RWPE2 (cell line): ENCODE measurements at regions not wholly inside any gene's neighbourhood (a gene's known extent, or its start where the extent isn't known, plus 50 kb on each side); places are given as distances from the start of the nearest gene placed in this dataset.

Source experiments
- ATAC-seq: fragments of 200-7000 bp; cut with Tn5 transposase; 3 replicates; pipeline ENCODE4 v1.9.1; 2021; ENCODE audit warnings: low read depth
- DNase-seq: peaks from one replicate; pipeline ENCODE4 v3.0.0-alpha.2; 2020; ENCODE audit warnings: low spot score
- H3K27ac ChIP-seq: fragments of 450-650 bp; 2 replicates; pipeline ENCODE4 v1.5.1; 2017; ENCODE audit warnings: mild to moderate bottlenecking; ENCODE audit not compliant: poor library complexity, severe bottlenecking
- H3K27me3 ChIP-seq: fragments of 250-450 bp; sonication (Bioruptor Pico); 2 replicates; pipeline ENCODE4 v1.5.1; 2021; ENCODE audit warnings: mild to moderate bottlenecking, moderate library complexity; ENCODE audit not compliant: insufficient read depth, poor library complexity, severe bottlenecking
- H3K36me3 ChIP-seq: fragments of 250-450 bp; sonication (Bioruptor Pico); 2 replicates; pipeline ENCODE4 v1.5.1; 2020; ENCODE audit warnings: low read depth, mild to moderate bottlenecking, moderate library complexity
- H3K4me1 ChIP-seq: fragments of 250-450 bp; sonication (Bioruptor Pico); 2 replicates; pipeline ENCODE4 v1.5.1; 2021; ENCODE audit warnings: mild to moderate bottlenecking, moderate library complexity; ENCODE audit not compliant: insufficient read depth, poor library complexity, severe bottlenecking
- H3K4me3 ChIP-seq: fragments of 250-450 bp; sonication (Bioruptor Pico); 2 replicates; pipeline ENCODE4 v1.5.1; 2021; ENCODE audit warnings: mild to moderate bottlenecking, moderate library complexity; ENCODE audit not compliant: severe bottlenecking
- H3K9me3 ChIP-seq: fragments of 250-450 bp; sonication (Bioruptor Pico); 2 replicates; pipeline ENCODE4 v1.5.1; 2021; ENCODE audit warnings: mild to moderate bottlenecking, moderate library complexity; ENCODE audit not compliant: severe bottlenecking
- TF ChIP-seq, protein P1 (sequence below): fragments of 450-650 bp; IDR thresholded peaks from one replicate; pipeline ENCODE4 v1.5.1; 2017; ENCODE audit warnings: mild to moderate bottlenecking, moderate library complexity; ENCODE audit not compliant: poor library complexity, severe bottlenecking

DNA sequence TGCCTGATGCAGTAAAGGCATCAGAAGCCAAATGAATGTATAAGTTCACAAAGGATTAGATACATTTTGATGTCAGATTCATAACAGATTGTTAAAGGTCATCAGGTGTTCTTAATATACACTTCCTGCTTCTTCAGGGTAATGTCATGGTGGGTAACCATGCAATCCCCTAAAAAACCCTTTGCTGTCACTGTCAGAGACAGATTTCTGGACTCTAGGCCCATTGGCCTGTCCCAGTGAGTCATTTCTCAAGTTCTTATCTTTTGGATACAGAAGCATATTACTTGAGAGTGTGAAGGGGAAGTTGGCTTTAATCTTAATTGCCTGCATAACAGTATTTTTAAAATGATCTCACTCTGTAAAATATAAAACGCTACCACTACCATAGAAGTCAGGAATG is 895.6 kb upstream of the MAP3K7 start:
- Histone ChIP-seq H3K9me3 (no peaks in the 10 kb centered on the region), H3K36me3 (no peaks in the 10 kb centered on the region), H3K4me3 (no peak overlapping the region), H3K4me1 (no peaks in the 10 kb centered on the region), H3K27me3 (no peaks in the 10 kb centered on the region), H3K27ac (no peak overlapping the region)
- no peak for DNase-seq
- ATAC-seq, result no peak
- TF ChIP-seq, protein P1, sequence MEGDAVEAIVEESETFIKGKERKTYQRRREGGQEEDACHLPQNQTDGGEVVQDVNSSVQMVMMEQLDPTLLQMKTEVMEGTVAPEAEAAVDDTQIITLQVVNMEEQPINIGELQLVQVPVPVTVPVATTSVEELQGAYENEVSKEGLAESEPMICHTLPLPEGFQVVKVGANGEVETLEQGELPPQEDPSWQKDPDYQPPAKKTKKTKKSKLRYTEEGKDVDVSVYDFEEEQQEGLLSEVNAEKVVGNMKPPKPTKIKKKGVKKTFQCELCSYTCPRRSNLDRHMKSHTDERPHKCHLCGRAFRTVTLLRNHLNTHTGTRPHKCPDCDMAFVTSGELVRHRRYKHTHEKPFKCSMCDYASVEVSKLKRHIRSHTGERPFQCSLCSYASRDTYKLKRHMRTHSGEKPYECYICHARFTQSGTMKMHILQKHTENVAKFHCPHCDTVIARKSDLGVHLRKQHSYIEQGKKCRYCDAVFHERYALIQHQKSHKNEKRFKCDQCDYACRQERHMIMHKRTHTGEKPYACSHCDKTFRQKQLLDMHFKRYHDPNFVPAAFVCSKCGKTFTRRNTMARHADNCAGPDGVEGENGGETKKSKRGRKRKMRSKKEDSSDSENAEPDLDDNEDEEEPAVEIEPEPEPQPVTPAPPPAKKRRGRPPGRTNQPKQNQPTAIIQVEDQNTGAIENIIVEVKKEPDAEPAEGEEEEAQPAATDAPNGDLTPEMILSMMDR, result no peak

GRCh38 chr6:91480402-91480801 is 893.5 kb upstream of the MAP3K7 start:
- H3K36me3 ChIP-seq, result no peaks in the 10 kb centered on the region
- H3K27me3 ChIP-seq, result no peaks in the 10 kb centered on the region
- TF ChIP-seq, protein P1, result no peak
- no peaks in the 10 kb centered on the region for H3K4me1 ChIP-seq
- DNase-seq (no peak), ATAC-seq (no peak)
- no peak overlapping the region for H3K27ac ChIP-seq
- no peaks in the 10 kb centered on the region for H3K9me3 ChIP-seq
- H3K4me3 ChIP-seq, result no peak overlapping the region

GRCh38 chr6:91477688-91478087 is 890.8 kb upstream of the MAP3K7 start:
- Histone ChIP-seq H3K27ac (no peak overlapping the region), H3K27me3 (no peaks in the 10 kb centered on the region), H3K4me3 (no peak overlapping the region), H3K9me3 (no peaks in the 10 kb centered on the region), H3K36me3 (no peaks in the 10 kb centered on the region), H3K4me1 (no peaks in the 10 kb centered on the region)
- TF ChIP-seq, protein P1, result no peak
- ATAC-seq (no peak), DNase-seq (no peak)

DNA sequence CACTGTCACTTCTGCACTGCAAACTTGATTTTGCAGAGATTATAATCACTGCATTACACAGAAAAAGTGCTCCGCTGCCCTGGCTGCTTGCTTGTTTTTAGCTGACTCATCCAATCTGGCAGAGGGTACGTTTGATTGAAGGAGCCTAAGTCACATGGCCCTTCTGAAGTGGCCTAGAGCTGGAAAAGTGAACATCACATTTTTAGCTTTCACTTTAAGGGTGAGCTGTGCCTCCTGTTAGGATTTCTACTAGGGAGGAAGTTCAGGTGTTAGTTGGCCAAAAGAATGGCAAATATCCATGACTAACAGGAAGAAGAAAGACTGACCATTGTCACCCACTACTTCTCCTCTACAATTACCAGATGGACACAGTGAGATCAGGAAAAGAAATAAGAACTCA is 889.1 kb upstream of the MAP3K7 start:
- Histone ChIP-seq H3K27ac (no peak overlapping the region), H3K4me1 (no peaks in the 10 kb centered on the region), H3K36me3 (no peaks in the 10 kb centered on the region), H3K27me3 (no peaks in the 10 kb centered on the region), H3K9me3 (no peaks in the 10 kb centered on the region), H3K4me3 (no peak overlapping the region)
- DNase-seq, result no peak
- ATAC-seq, result peak; percentile 74
- TF ChIP-seq, protein P1, result no peak

- ATAC-seq (no peak), DNase-seq (no peak)
- Histone ChIP-seq H3K36me3 (no peaks in the 10 kb centered on the region), H3K4me3 (no peak overlapping the region), H3K9me3 (no peaks in the 10 kb centered on the region), H3K4me1 (no peaks in the 10 kb centered on the region), H3K27ac (no peak overlapping the region), H3K27me3 (no peaks in the 10 kb centered on the region)
- TF ChIP-seq, protein P1, result no peak
Measured at GRCh38 chr6:91465393-91465792, 878.5 kb upstream of the MAP3K7 start.
